K562 (cell line): ENCODE measurements at regions not wholly inside any gene's neighbourhood (a gene's known extent, or its start where the extent isn't known, plus 50 kb on each side); places are given as distances from the start of the nearest gene placed in this dataset.

Experiments
- ELF1 ChIP-seq: fragments of 200-800 bp; sonication (Bioruptor generic); IDR thresholded peaks from 2 replicates; pipeline ENCODE4 v1.6.1; 2016; ENCODE audit warnings: missing genetic modification characterization, missing compliant biosample characterization
- ETV5 ChIP-seq: sonication (generic); formaldehyde crosslinking; IDR thresholded peaks from 2 replicates; pipeline ENCODE4 v1.4.0; 2020; ENCODE audit warnings: low read depth, mild to moderate bottlenecking, missing genetic modification reagents
- FIP1L1 ChIP-seq: fragments of 200-400 bp; formaldehyde crosslinking; IDR thresholded peaks from 2 replicates; pipeline ENCODE4 v1.6.1; 2018; ENCODE audit warnings: mild to moderate bottlenecking, low read depth, low read length; ENCODE audit not compliant: poor library complexity, severe bottlenecking
- FOXO4 ChIP-seq: fragments of 450-650 bp; formaldehyde crosslinking; IDR thresholded peaks from 2 replicates; pipeline ENCODE4 v1.4.0; 2020; ENCODE audit warnings: mild to moderate bottlenecking, moderate library complexity
- HMBOX1 ChIP-seq: sonication (generic); IDR thresholded peaks from 2 replicates; pipeline ENCODE4 v1.6.1; 2016
- MAX ChIP-seq: sonication (generic); formaldehyde crosslinking; IDR thresholded peaks from 2 replicates; pipeline ENCODE4 v1.9.0; 2022; ENCODE audit warnings: mild to moderate bottlenecking, missing genetic modification reagents
- NR3C1 ChIP-seq: sonication (generic); formaldehyde crosslinking; IDR thresholded peaks from 2 replicates; pipeline ENCODE4 v1.8.1; 2022; ENCODE audit warnings: missing genetic modification reagents
- POLR2A ChIP-seq: fragments of 450-650 bp; conservative IDR thresholded peaks from 2 replicates; pipeline ENCODE4 v1.6.1; 2016
- TCF3 ChIP-seq: sonication (generic); formaldehyde crosslinking; IDR thresholded peaks from 2 replicates; pipeline ENCODE4 v1.4.0; 2020; ENCODE audit warnings: mild to moderate bottlenecking, missing genetic modification reagents
- ZFX ChIP-seq: sonication (generic); formaldehyde crosslinking; IDR thresholded peaks from 2 replicates; pipeline ENCODE4 v1.8.0; 2022; ENCODE audit warnings: mild to moderate bottlenecking, missing genetic modification reagents, moderate library complexity
- ZNF232 ChIP-seq: sonication (generic); formaldehyde crosslinking; IDR thresholded peaks from 2 replicates; pipeline ENCODE4 v1.8.0; 2022; ENCODE audit warnings: mild to moderate bottlenecking, missing genetic modification reagents
- ZNF444 ChIP-seq: fragments of 250-450 bp; sonication (Bioruptor Pico); IDR thresholded peaks from 2 replicates; pipeline ENCODE4 v1.4.0; 2020; ENCODE audit warnings: mild to moderate bottlenecking, moderate library complexity
- TF ChIP-seq, protein P1 (sequence below), 3 experiments: IDR thresholded peaks in 2 of 3; conservative IDR thresholded peaks in 1 of 3; 2 replicates each; pipeline ENCODE4 v1.5.1; 2011 to 2012; ENCODE audit warnings: low read length in 3 of 3, mild to moderate bottlenecking in 3 of 3, control low read depth in 2 of 3, improper control_type of control experiment in 1 of 3, inconsistent platforms in 1 of 3, low read depth in 1 of 3, mixed read lengths in 1 of 3, moderate library complexity in 1 of 3; ENCODE audit not compliant: insufficient read depth in 2 of 3
- TF ChIP-seq, protein P2 (sequence below): sonication (generic); formaldehyde crosslinking; IDR thresholded peaks from 2 replicates; pipeline ENCODE4 v1.8.1; 2023; ENCODE audit warnings: mild to moderate bottlenecking, missing genetic modification reagents

- TF ChIP-seq, protein P1, sequence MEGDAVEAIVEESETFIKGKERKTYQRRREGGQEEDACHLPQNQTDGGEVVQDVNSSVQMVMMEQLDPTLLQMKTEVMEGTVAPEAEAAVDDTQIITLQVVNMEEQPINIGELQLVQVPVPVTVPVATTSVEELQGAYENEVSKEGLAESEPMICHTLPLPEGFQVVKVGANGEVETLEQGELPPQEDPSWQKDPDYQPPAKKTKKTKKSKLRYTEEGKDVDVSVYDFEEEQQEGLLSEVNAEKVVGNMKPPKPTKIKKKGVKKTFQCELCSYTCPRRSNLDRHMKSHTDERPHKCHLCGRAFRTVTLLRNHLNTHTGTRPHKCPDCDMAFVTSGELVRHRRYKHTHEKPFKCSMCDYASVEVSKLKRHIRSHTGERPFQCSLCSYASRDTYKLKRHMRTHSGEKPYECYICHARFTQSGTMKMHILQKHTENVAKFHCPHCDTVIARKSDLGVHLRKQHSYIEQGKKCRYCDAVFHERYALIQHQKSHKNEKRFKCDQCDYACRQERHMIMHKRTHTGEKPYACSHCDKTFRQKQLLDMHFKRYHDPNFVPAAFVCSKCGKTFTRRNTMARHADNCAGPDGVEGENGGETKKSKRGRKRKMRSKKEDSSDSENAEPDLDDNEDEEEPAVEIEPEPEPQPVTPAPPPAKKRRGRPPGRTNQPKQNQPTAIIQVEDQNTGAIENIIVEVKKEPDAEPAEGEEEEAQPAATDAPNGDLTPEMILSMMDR (IDR thresholded peaks at IDR 0.05 in 2 of 3, conservative IDR thresholded peaks at IDR 0.05 in 1 of 3; ENCODE audit: insufficient read depth in 2 of 3, low read depth in 1 of 3, low read length in 3 of 3): no peak
- TF ChIP-seq FOXO4 (CRISPR knock-in tag) (no peak), TCF3 (CRISPR knock-in tag) (no peak), HMBOX1 (no peak), ZNF232 (CRISPR knock-in tag) (no peak), ZNF444 (no peak), ETV5 (CRISPR knock-in tag) (no peak), ELF1 (no peak), POLR2A (no peak), NR3C1 (CRISPR knock-in tag) (no peak), MAX (CRISPR knock-in tag) (no peak), FIP1L1 (no peak), ZFX (CRISPR knock-in tag) (no peak)
- TF ChIP-seq, protein P2, sequence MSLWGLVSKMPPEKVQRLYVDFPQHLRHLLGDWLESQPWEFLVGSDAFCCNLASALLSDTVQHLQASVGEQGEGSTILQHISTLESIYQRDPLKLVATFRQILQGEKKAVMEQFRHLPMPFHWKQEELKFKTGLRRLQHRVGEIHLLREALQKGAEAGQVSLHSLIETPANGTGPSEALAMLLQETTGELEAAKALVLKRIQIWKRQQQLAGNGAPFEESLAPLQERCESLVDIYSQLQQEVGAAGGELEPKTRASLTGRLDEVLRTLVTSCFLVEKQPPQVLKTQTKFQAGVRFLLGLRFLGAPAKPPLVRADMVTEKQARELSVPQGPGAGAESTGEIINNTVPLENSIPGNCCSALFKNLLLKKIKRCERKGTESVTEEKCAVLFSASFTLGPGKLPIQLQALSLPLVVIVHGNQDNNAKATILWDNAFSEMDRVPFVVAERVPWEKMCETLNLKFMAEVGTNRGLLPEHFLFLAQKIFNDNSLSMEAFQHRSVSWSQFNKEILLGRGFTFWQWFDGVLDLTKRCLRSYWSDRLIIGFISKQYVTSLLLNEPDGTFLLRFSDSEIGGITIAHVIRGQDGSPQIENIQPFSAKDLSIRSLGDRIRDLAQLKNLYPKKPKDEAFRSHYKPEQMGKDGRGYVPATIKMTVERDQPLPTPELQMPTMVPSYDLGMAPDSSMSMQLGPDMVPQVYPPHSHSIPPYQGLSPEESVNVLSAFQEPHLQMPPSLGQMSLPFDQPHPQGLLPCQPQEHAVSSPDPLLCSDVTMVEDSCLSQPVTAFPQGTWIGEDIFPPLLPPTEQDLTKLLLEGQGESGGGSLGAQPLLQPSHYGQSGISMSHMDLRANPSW (CRISPR knock-in tag): no peak
Measured at GRCh38 chr2:175872721-175873120, 129.3 kb downstream of the LNPK start.
